GM23338 (cell line): ENCODE measurements at regions not wholly inside any gene's neighbourhood (a gene's known extent, or its start where the extent isn't known, plus 50 kb on each side); places are given as distances from the start of the nearest gene placed in this dataset.

Experiments used
- CREB1 ChIP-seq: fragments of 250-450 bp; sonication (Bioruptor Pico); IDR thresholded peaks from 2 replicates; pipeline ENCODE4 v1.5.0; 2020; ENCODE audit warnings: low read depth, mild to moderate bottlenecking, moderate library complexity
- CTCF ChIP-seq, 2 experiments: fragments of 200-600 bp in 1 of 2; sonication (generic) in 1 of 2; conservative IDR thresholded peaks; 2 replicates each; pipeline versions ENCODE4 v1.5.1 to v1.6.1; 2016 to 2017; ENCODE audit warnings: antibody characterized with exemption in 2 of 2, low read depth in 2 of 2, mild to moderate bottlenecking in 2 of 2, moderate library complexity in 1 of 2
- ETS1 ChIP-seq: IDR thresholded peaks from 2 replicates; pipeline ENCODE4 v1.6.1; 2016; ENCODE audit warnings: antibody characterized with exemption
- EZH2 ChIP-seq: fragments of 200-600 bp; sonication (generic); IDR thresholded peaks from one replicate; pipeline ENCODE4 v1.8.0; 2017; ENCODE audit warnings: antibody characterized with exemption, mild to moderate bottlenecking, low read depth; ENCODE audit not compliant: unreplicated experiment
- EZH2phosphoT487 ChIP-seq: fragments of 200-600 bp; sonication (generic); IDR thresholded peaks from one replicate; pipeline ENCODE4 v1.8.1; 2018; ENCODE audit warnings: antibody characterized with exemption; ENCODE audit not compliant: unreplicated experiment
- JUNB ChIP-seq: IDR thresholded peaks from one replicate; pipeline ENCODE4 v1.6.1; 2016; ENCODE audit warnings: antibody characterized with exemption; ENCODE audit not compliant: unreplicated experiment
- NANOG ChIP-seq: IDR thresholded peaks from 2 replicates; pipeline ENCODE4 v1.6.1; 2016; ENCODE audit warnings: antibody characterized with exemption, borderline replicate concordance
- POLR2AphosphoS5 ChIP-seq: IDR thresholded peaks from 2 replicates; pipeline ENCODE4 v1.6.1; 2016; ENCODE audit warnings: antibody characterized with exemption, low read depth
- REST ChIP-seq: IDR thresholded peaks from one replicate; pipeline ENCODE4 v1.6.1; 2018; ENCODE audit warnings: antibody characterized with exemption; ENCODE audit not compliant: unreplicated experiment
- STAT1 ChIP-seq: IDR thresholded peaks from one replicate; pipeline ENCODE4 v1.6.1; 2016; ENCODE audit warnings: antibody characterized with exemption; ENCODE audit not compliant: unreplicated experiment
- ZNF114 ChIP-seq: fragments of 250-450 bp; sonication (Bioruptor Pico); IDR thresholded peaks from 2 replicates; pipeline ENCODE4 v1.5.0; 2020; ENCODE audit warnings: mild to moderate bottlenecking, moderate library complexity
- ZNF331 ChIP-seq: fragments of 250-450 bp; sonication (Bioruptor Pico); IDR thresholded peaks from 2 replicates; pipeline ENCODE4 v1.5.0; 2020; ENCODE audit warnings: low read depth, mild to moderate bottlenecking, moderate library complexity

- TF ChIP-seq CTCF (conservative IDR thresholded peaks at IDR 0.05; ENCODE audit: low read depth in 2 of 2) (no peak), POLR2AphosphoS5 (no peak), EZH2 (no peak), STAT1 (no peak), ZNF331 (no peak), REST (no peak), ETS1 (no peak), CREB1 (CRISPR knock-in tag) (no peak), JUNB (no peak), EZH2phosphoT487 (no peak), NANOG (no peak), ZNF114 (no peak)
Observed at GRCh38 chr7:51785171-51785570, 468.6 kb upstream of the COBL start.
